ENCODE measurements at regions not wholly inside any gene's neighbourhood (a gene's known extent, or its start where the extent isn't known, plus 50 kb on each side); places are given as distances from the start of the nearest gene placed in this dataset.

GRCh38 chr5:60185231-60186099, 291.9 kb upstream of the PDE4D start:
- no peak for TF ChIP-seq CTCF (IDR thresholded peaks at IDR 0.05)
- no peak for TF ChIP-seq POLR2A (IDR thresholded peaks at IDR 0.05)
